ENCODE measurements at regions not wholly inside any gene's neighbourhood (a gene's known extent, or its start where the extent isn't known, plus 50 kb on each side); places are given as distances from the start of the nearest gene placed in this dataset.

DNA sequence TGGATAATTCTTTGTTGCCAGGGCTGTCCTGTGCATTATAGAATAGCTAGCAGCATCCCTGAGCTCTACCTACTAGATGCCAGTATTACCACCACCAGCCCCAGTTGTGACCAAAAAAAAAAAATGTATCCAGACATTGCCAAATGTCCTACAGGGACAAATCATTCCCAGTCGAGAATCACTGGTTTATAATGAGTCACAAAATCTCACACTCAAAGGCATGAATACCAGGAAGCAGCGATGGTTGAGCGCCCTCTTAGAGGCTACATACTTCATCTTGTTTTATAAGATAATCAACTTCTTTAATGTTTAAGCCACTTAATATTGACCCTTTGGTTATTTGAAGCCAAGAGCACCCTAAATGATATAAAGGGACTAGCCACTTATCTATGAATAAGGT is 297.3 kb downstream of the DHX15 start:
- H3K27ac Mint-ChIP-seq = no peak overlapping the region
- ChIA-PET POLR2A (no interaction called here), CTCF (no interaction called here)
- no peaks in the 10 kb centered on the region for H3K27me3 Mint-ChIP-seq
- DNase-seq = no peak
- no peaks in the 10 kb centered on the region for H3K36me3 Mint-ChIP-seq (ENCODE audit: low read depth)
- H3K9me3 Mint-ChIP-seq = no peaks in the 10 kb centered on the region
- no peaks in the 10 kb centered on the region for H3K4me1 Mint-ChIP-seq
- no peak overlapping the region for H3K4me3 Mint-ChIP-seq

GRCh38 chr4:24285759-24286158 is 298.6 kb downstream of the DHX15 start:
- Mint-ChIP-seq H3K27me3 (no peaks in the 10 kb centered on the region), H3K9me3 (no peaks in the 10 kb centered on the region), H3K27ac (no peak overlapping the region), H3K4me3 (no peak overlapping the region), H3K36me3 (ENCODE audit: low read depth) (no peaks in the 10 kb centered on the region), H3K4me1 (no peaks in the 10 kb centered on the region)
- CTCF ChIA-PET = no interaction called here
- DNase-seq = no peak
- POLR2A ChIA-PET = no interaction called here

DNA sequence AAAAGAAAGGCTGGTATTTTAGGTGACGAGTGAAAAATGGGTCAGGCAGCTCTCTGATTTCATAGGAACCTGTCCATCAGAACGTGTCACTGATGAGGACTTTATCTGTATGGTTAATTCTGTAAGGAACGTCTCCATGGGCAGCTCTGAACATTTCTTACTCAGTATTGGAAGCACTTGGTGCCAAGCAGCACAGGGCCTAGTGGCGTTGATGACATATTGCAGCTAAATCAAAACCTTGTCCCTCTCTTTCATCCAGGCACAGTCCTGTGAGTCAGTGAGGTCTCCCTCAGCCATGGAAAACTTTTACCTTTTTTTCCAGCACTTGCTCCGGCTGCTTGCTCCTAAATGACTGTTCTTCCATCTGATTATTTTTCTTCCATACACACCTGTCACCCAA is 301.9 kb downstream of the DHX15 start:
- no peaks in the 10 kb centered on the region for H3K36me3 Mint-ChIP-seq (ENCODE audit: low read depth)
- H3K9me3 Mint-ChIP-seq = no peaks in the 10 kb centered on the region
- no peaks in the 10 kb centered on the region for H3K27me3 Mint-ChIP-seq
- no peak overlapping the region for H3K4me3 Mint-ChIP-seq
- no peaks in the 10 kb centered on the region for H3K4me1 Mint-ChIP-seq
- CTCF ChIA-PET = no interaction called here
- DNase-seq = no peak
- H3K27ac Mint-ChIP-seq = no peak overlapping the region
- POLR2A ChIA-PET = no interaction called here

- ChIA-PET POLR2A (no interaction called here), CTCF (no interaction called here)
- no peaks in the 10 kb centered on the region for H3K9me3 Mint-ChIP-seq
- no peaks in the 10 kb centered on the region for H3K36me3 Mint-ChIP-seq (ENCODE audit: low read depth)
- no peak for DNase-seq
- H3K27me3 Mint-ChIP-seq = no peaks in the 10 kb centered on the region
- H3K27ac Mint-ChIP-seq = no peak overlapping the region
- H3K4me1 Mint-ChIP-seq = no peaks in the 10 kb centered on the region
- H3K4me3 Mint-ChIP-seq = no peak overlapping the region
These were observed 304.4 kb downstream of the DHX15 start for GRCh38 chr4:24279911-24280375.

DNA sequence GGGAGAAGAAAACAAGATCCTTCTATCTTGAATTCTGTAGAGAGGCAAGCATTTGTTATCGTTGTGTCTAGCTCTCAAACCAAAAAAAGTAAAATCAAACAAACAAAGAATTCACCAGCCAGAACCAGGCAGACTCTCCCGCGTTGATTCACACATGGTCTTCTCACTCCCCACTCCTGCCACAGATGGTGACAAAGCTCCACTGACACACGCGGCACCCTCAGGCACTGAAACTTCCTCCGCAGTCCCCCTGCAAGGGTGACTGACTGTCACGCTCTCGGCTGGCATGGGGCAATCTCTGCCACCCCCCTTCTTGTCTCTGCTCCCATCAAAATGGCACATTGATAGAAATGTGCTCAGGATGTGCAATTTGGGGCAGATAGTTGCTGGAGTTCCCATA is 304.9 kb downstream of the DHX15 start:
- Mint-ChIP-seq H3K9me3 (no peaks in the 10 kb centered on the region), H3K4me3 (no peak overlapping the region), H3K36me3 (ENCODE audit: low read depth) (no peaks in the 10 kb centered on the region), H3K27me3 (no peaks in the 10 kb centered on the region), H3K4me1 (no peaks in the 10 kb centered on the region), H3K27ac (no peak overlapping the region)
- DNase-seq = no peak
- ChIA-PET POLR2A (no interaction called here), CTCF (no interaction called here)

DNA sequence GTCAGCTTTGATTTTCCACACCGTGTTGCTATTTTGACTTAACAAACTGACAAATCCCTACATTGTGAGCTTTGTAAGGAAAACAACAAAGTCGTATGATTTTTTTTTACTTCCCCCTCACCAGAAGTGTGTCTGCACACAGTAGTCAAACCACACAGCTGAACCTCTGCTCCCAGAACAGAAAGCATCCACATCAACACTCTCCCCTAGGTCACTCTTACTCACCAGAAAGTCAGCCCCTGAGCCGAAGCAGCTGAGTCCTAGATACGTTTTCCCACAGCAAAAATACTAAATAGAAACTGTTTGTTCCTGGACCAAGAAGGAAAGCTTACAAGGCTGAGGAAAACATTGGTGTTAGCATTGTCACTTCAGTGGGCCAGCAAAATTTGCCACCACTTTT is 305.7 kb downstream of the DHX15 start:
- Mint-ChIP-seq H3K9me3 (no peaks in the 10 kb centered on the region), H3K27me3 (no peaks in the 10 kb centered on the region), H3K36me3 (ENCODE audit: low read depth) (no peaks in the 10 kb centered on the region), H3K27ac (no peak overlapping the region), H3K4me1 (no peaks in the 10 kb centered on the region), H3K4me3 (no peak overlapping the region)
- ChIA-PET CTCF (no interaction called here), POLR2A (no interaction called here)
- no peak for DNase-seq

DNA sequence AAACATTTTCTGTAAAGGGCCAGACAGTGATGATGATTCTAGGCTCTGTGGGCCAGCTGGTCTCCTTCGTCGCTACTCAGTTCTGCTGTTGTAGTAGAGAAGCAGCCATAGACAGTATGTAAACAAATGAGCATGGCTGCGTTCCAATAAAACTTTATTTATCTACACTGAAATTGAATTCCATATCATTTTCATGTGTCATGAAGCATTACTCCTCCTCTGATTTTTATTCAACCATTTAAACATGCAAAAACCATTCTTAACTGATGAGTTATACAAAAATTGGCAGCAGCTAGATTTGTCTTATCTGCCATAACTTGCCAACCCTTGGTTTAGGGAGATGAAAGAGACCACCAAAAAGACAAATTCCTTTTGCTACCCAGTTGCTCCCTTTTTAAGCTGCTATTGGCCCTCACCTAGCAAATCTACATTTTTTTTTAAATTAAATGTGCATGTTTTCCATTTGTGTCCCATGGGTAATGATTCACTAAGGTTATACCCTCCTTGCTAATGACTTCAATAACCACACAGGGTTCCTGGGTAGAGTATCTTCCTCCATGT is 309.9 kb downstream of the DHX15 start:
- no peak overlapping the region for H3K4me3 Mint-ChIP-seq
- no peaks in the 10 kb centered on the region for H3K9me3 Mint-ChIP-seq
- no peaks in the 10 kb centered on the region for H3K36me3 Mint-ChIP-seq (ENCODE audit: low read depth)
- DNase-seq = no peak
- CTCF ChIA-PET = no interaction called here
- POLR2A ChIA-PET = no interaction called here
- no peaks in the 10 kb centered on the region for H3K27me3 Mint-ChIP-seq
- H3K27ac Mint-ChIP-seq = no peak overlapping the region
- no peaks in the 10 kb centered on the region for H3K4me1 Mint-ChIP-seq

- no peak for DNase-seq
- POLR2A ChIA-PET = no interaction called here
- no peaks in the 10 kb centered on the region for H3K36me3 Mint-ChIP-seq (ENCODE audit: low read depth)
- CTCF ChIA-PET = no interaction called here
- H3K9me3 Mint-ChIP-seq = no peaks in the 10 kb centered on the region
- H3K27ac Mint-ChIP-seq = no peak overlapping the region
- H3K4me1 Mint-ChIP-seq = no peaks in the 10 kb centered on the region
- no peaks in the 10 kb centered on the region for H3K27me3 Mint-ChIP-seq
- H3K4me3 Mint-ChIP-seq = no peak overlapping the region
These were observed 311.2 kb downstream of the DHX15 start for GRCh38 chr4:24273136-24273535.

DNA sequence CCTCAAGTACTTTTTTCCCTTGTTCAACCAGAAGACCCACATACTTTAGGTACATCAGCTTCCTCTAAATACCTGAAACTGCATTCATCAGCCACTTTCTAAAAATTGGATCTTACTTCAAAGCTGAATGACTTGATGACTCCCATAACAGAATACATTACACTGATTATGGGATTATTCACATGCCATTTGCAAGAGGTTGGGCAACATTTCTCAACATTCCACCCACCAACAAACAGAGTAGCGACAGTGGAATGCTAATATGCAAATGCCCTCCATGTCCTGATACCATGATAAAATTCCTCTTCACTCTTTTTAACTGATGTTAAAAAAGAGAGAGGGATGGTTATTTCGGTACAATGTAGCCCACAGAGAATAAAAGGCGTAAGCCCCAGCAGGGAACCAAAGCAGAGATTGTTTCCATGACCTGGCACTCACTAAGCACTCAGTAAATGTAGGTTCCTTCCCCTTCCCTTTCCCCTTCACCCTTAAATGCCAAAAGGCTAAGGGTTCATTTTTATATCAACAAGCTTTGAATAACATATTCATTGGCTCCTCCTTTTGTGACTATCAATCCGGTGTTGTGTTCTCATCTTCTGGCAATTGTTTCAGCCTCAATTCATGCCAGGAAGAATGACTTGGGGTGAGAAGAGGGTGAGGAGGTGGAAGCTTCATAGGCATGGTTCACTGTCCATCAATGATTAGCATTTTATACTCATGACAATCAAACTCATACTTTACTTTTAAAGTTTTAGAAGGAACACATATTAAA is 317.2 kb downstream of the DHX15 start:
- no peak for DNase-seq
- POLR2A ChIA-PET = no interaction called here
- no peaks in the 10 kb centered on the region for H3K9me3 Mint-ChIP-seq
- H3K4me1 Mint-ChIP-seq = no peaks in the 10 kb centered on the region
- CTCF ChIA-PET = no interaction called here
- no peaks in the 10 kb centered on the region for H3K27me3 Mint-ChIP-seq
- no peaks in the 10 kb centered on the region for H3K36me3 Mint-ChIP-seq (ENCODE audit: low read depth)
- H3K4me3 Mint-ChIP-seq = no peak overlapping the region
- H3K27ac Mint-ChIP-seq = no peak overlapping the region

DNA sequence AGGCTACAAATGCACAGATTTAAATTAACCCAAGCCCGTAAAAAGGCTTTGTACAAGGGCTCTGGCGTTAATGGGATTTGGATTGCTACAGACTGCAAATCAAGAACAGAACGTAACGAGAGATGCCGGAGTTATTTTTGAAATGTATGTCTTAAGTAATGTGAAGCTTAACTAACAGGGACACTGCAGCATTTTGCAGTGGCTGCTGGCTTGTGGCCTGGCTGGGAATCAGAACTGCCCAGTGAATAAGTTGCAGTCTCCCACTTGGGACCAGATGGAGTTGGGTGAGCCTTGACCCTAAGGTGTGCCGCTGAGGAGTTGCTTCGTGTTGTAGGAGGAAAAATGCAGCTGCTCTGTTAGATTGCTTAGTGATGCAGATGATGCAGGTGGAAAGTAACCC is 318.4 kb downstream of the DHX15 start:
- Mint-ChIP-seq H3K9me3 (no peaks in the 10 kb centered on the region), H3K4me3 (no peak overlapping the region), H3K27ac (no peak overlapping the region), H3K36me3 (ENCODE audit: low read depth) (no peaks in the 10 kb centered on the region), H3K27me3 (no peaks in the 10 kb centered on the region), H3K4me1 (no peaks in the 10 kb centered on the region)
- CTCF ChIA-PET = no interaction called here
- POLR2A ChIA-PET = no interaction called here
- no peak for DNase-seq

DNA sequence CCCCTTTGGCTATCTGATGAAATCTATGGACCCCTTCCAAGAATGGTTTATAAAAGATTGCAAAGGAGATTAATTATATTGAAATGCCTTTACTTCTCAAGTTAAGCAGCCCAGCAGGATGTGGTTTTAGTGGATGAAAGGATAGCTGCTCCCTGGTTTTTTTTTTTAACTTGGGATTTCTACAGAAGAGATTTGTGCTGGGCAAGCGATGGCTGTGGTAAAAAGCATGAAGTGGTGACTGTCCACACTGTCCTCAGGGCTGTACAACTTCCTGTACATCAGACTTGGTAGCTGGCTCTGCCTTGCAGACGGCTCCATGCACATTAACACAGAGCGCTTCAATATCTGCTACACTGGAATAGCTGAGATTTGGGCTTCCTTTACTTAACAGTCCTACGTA is 321.7 kb downstream of the DHX15 start:
- POLR2A ChIA-PET = no interaction called here
- H3K27ac Mint-ChIP-seq = no peak overlapping the region
- H3K4me3 Mint-ChIP-seq = no peak overlapping the region
- CTCF ChIA-PET = no interaction called here
- H3K27me3 Mint-ChIP-seq = no peaks in the 10 kb centered on the region
- H3K36me3 Mint-ChIP-seq (ENCODE audit: low read depth) = no peaks in the 10 kb centered on the region
- no peak for DNase-seq
- H3K9me3 Mint-ChIP-seq = no peaks in the 10 kb centered on the region
- H3K4me1 Mint-ChIP-seq = no peaks in the 10 kb centered on the region

DNA sequence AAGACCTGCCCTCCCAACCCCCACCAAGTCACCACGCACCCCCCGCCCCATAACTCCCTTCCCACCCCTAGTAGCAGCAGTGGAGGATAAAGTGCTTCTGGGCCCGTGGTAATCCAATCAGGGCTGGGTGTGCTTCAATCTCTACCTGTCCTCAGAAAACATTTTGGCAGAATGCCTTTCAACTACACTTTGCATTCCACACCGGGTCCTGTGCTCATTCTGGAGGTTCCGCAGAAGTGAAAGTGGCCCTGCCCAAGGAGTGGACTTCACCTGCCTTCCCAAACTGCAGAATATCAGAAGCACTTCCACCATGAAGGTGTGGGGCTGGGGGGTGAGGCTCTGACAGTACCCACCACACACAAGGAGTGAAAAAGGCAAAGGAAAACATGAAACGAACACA is 322.3 kb downstream of the DHX15 start:
- DNase-seq = no peak
- Mint-ChIP-seq H3K4me3 (no peak overlapping the region), H3K27me3 (no peaks in the 10 kb centered on the region), H3K36me3 (ENCODE audit: low read depth) (no peaks in the 10 kb centered on the region), H3K4me1 (no peaks in the 10 kb centered on the region), H3K9me3 (no peaks in the 10 kb centered on the region), H3K27ac (no peak overlapping the region)
- ChIA-PET POLR2A (no interaction called here), CTCF (no interaction called here)

DNA sequence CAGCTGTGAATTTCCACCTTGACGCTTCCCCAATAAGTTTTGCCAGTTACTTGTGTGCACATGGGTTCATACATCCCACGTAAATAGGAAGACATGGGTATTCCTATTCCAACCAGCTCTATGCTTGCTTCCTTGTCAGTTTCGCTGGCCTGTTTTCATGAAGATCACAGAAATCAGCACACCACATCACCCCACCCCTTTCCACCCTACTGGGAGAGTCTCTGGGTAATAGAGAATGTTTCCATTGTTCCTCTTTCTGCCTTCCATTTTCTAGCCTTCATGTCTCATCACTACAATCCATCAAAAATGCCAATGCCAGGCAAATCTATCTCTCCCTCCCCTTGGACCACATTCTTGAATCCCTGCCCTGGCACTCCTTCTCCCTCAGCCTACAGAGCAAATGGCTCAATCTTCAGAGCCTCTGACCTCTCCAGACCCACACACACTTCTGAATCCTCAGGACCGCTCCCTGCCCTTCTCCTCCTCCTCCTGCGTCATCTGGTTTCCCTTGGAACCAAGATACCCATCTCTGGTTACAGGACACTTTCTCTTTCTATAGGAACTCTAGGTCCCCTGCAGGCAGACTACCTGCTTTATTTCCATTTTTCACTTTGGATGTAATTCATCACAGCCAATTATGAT is 323.3 kb downstream of the DHX15 start:
- no peak overlapping the region for H3K4me3 Mint-ChIP-seq
- ChIA-PET CTCF (no interaction called here), POLR2A (no interaction called here)
- no peak for DNase-seq
- H3K27ac Mint-ChIP-seq = no peak overlapping the region
- no peaks in the 10 kb centered on the region for H3K4me1 Mint-ChIP-seq
- H3K27me3 Mint-ChIP-seq = no peaks in the 10 kb centered on the region
- H3K36me3 Mint-ChIP-seq (ENCODE audit: low read depth) = no peaks in the 10 kb centered on the region
- no peaks in the 10 kb centered on the region for H3K9me3 Mint-ChIP-seq

GRCh38 chr4:24260133-24260715 is 324.1 kb downstream of the DHX15 start:
- no peak for DNase-seq
- Mint-ChIP-seq H3K27ac (no peak overlapping the region), H3K4me3 (no peak overlapping the region), H3K9me3 (no peaks in the 10 kb centered on the region), H3K4me1 (no peaks in the 10 kb centered on the region), H3K27me3 (no peaks in the 10 kb centered on the region), H3K36me3 (ENCODE audit: low read depth) (no peaks in the 10 kb centered on the region)
- ChIA-PET CTCF (no interaction called here), POLR2A (no interaction called here)
